Endothelial cell of umbilical vein (primary cell): ENCODE measurements at regions not wholly inside any gene's neighbourhood (a gene's known extent, or its start where the extent isn't known, plus 50 kb on each side); places are given as distances from the start of the nearest gene placed in this dataset.

Source experiments
- BruUV-seq: library from RNA; stranded (reverse); fragments of 400-500 nt; replicated peaks from 2 replicates; lab custom pipeline; 2021; lab: Mats Ljungman, UMichigan
- CTCF ChIA-PET: fragments of 300-600, 350-600 bp; sonication (Branson Sonifier 250); formaldehyde crosslinking; loops from one replicate; lab custom pipeline; 2021; ENCODE audit warnings: antibody characterized with exemption, inconsistent platforms; lab: Charles Lee
- POLR2A ChIA-PET: fragments of 300-600, 350-600 bp; sonication (Branson Sonifier 250); formaldehyde crosslinking; loops from one replicate; lab custom pipeline; 2021; ENCODE audit warnings: antibody characterized with exemption, inconsistent platforms; lab: Charles Lee
- DNase-seq: peaks from one replicate; pipeline ENCODE4 v3.0.0-alpha.2; 2011; ENCODE audit warnings: low read depth, low spot score
- FAIRE-seq: peaks from 2 replicates; lab custom pipeline; 2011; peaks lifted over from hg19 to GRCh38; lab: Jason Lieb, UNC
- H2AFZ ChIP-seq: 2 replicates; pipeline ENCODE4 v1.6.0; 2012; ENCODE audit warnings: low read depth, low read length, control low read depth, inconsistent platforms
- H3K27ac ChIP-seq: 2 replicates; pipeline ENCODE4 v1.5.1; 2011; ENCODE audit warnings: low read depth, mild to moderate bottlenecking, control low read depth, low read length, moderate library complexity; ENCODE audit not compliant: insufficient read depth
- H3K27me3 ChIP-seq, 2 experiments: 2 replicates each; pipeline versions ENCODE4 v1.6.0 to v1.6.1; 2011; ENCODE audit warnings: low read length in 2 of 2, mixed read lengths in 1 of 2; ENCODE audit not compliant: control insufficient read depth in 2 of 2, insufficient read depth in 2 of 2
- H3K36me3 ChIP-seq, 2 experiments: 2 replicates in 1 of 2; 3 replicates in 1 of 2; pipeline ENCODE4 v1.5.1; 2011; ENCODE audit warnings: low read length in 2 of 2, mild to moderate bottlenecking in 1 of 2, moderate library complexity in 1 of 2; ENCODE audit not compliant: control insufficient read depth in 2 of 2, insufficient read depth in 2 of 2; ENCODE audit errors: extremely low read depth in 1 of 2
- H3K4me1 ChIP-seq: 3 replicates; pipeline ENCODE4 v1.5.1; 2011; ENCODE audit warnings: mild to moderate bottlenecking, low read length; ENCODE audit not compliant: control insufficient read depth, insufficient read depth; ENCODE audit errors: extremely low read depth
- H3K4me2 ChIP-seq: 2 replicates; pipeline ENCODE4 v1.6.1; 2011; ENCODE audit warnings: low read length, control low read depth, mixed read lengths; ENCODE audit not compliant: insufficient read depth
- H3K4me3 ChIP-seq, 3 experiments: fragments of 200-600 bp in 1 of 3; sonication (generic), shearing (Covaris generic) in 1 of 3; replicated peaks in 1 of 3; 2 replicates each; pipeline ENCODE4 v1.5.1; 2011 to 2016; ENCODE audit warnings: control low read depth in 3 of 3, low read length in 3 of 3, mild to moderate bottlenecking in 2 of 3, inconsistent platforms in 1 of 3, low read depth in 1 of 3, moderate library complexity in 1 of 3; ENCODE audit not compliant: insufficient read depth in 1 of 3
- H3K79me2 ChIP-seq: 2 replicates; pipeline ENCODE4 v1.6.0; 2012; ENCODE audit warnings: low read length, inconsistent platforms; ENCODE audit not compliant: control insufficient read depth, insufficient read depth
- H3K9ac ChIP-seq: replicated peaks from 2 replicates; pipeline ENCODE3; 2011; ENCODE audit warnings: low read length, control low read depth; ENCODE audit not compliant: insufficient read depth; ENCODE audit errors: extremely low read depth
- H3K9me1 ChIP-seq: replicated peaks from 3 replicates; pipeline ENCODE4 v1.6.0; 2011; ENCODE audit warnings: mild to moderate bottlenecking, low read length; ENCODE audit not compliant: control insufficient read depth, insufficient read depth; ENCODE audit errors: extremely low read depth
- H3K9me3 ChIP-seq: replicated peaks from 2 replicates; pipeline ENCODE4 v1.5.1; 2012; ENCODE audit warnings: low read length, inconsistent platforms; ENCODE audit not compliant: control insufficient read depth, insufficient read depth
- H4K20me1 ChIP-seq: replicated peaks from 2 replicates; pipeline ENCODE3; 2011; ENCODE audit warnings: mild to moderate bottlenecking, low read length; ENCODE audit not compliant: control insufficient read depth, insufficient read depth; ENCODE audit errors: extremely low read depth
- EZH2 ChIP-seq: IDR thresholded peaks from 2 replicates; pipeline ENCODE4 v1.6.1; 2012; ENCODE audit warnings: borderline replicate concordance, low read depth, mild to moderate bottlenecking, moderate library complexity, low read length, inconsistent platforms; ENCODE audit not compliant: severe bottlenecking
- FOS ChIP-seq: IDR thresholded peaks from 2 replicates; pipeline ENCODE4 v1.6.1; 2011; ENCODE audit warnings: mild to moderate bottlenecking, low read length, moderate library complexity, borderline replicate concordance; ENCODE audit not compliant: insufficient read depth
- GATA2 ChIP-seq: IDR thresholded peaks from 2 replicates; pipeline ENCODE4 v1.7.0; 2011; ENCODE audit warnings: low read depth, mild to moderate bottlenecking, moderate library complexity, mixed read lengths, low read length; ENCODE audit not compliant: insufficient read length, insufficient read depth
- JUN ChIP-seq: IDR thresholded peaks from 2 replicates; pipeline ENCODE4 v1.6.1; 2011; ENCODE audit warnings: borderline replicate concordance, low read depth; ENCODE audit not compliant: insufficient read length, insufficient read depth
- MYC ChIP-seq: IDR thresholded peaks from one replicate; pipeline ENCODE4 v1.6.1; 2011; ENCODE audit warnings: mild to moderate bottlenecking, low read depth, low read length
- POLR2A ChIP-seq: IDR thresholded peaks from 2 replicates; pipeline ENCODE4 v1.6.1; 2012; ENCODE audit warnings: low read depth, mild to moderate bottlenecking, control low read depth, low read length
- POLR2AphosphoS5 ChIP-seq: IDR thresholded peaks from 2 replicates; pipeline ENCODE4 v1.6.1; 2012; ENCODE audit warnings: low read depth, mild to moderate bottlenecking, control low read depth, low read length, moderate library complexity; ENCODE audit not compliant: insufficient read depth
- dilution Hi-C: fragments of 300-500 bp; cut with MboI; formaldehyde crosslinking; loops from one replicate; pipeline ENCODE4 v1.15.0; 2019; ENCODE audit warnings: low sequenced_read_pairs; ENCODE audit not compliant: extremely low pct_ligation_motif_present
- intact Hi-C: fragments of 100-400 bp; cut with micrococcal nuclease; formaldehyde crosslinking; loops from one replicate; pipeline ENCODE4 v1.10.0; 2022
- TF ChIP-seq, protein P1 (sequence below): IDR thresholded peaks from 2 replicates; pipeline ENCODE4 v1.6.1; 2011; ENCODE audit not compliant: insufficient read depth, insufficient read length
- TF ChIP-seq, protein P2 (sequence below), 2 donors: IDR thresholded peaks; 1 replicate in 1 of 2; 2 replicates in 1 of 2; pipeline ENCODE4 v1.5.1; 2011; ENCODE audit warnings: low read length in 2 of 2, mild to moderate bottlenecking in 2 of 2, moderate library complexity in 2 of 2, control low read depth in 1 of 2, inconsistent platforms in 1 of 2, low read depth in 1 of 2; ENCODE audit not compliant: insufficient read depth in 1 of 2; ENCODE audit errors: extremely low read depth in 1 of 2

DNA sequence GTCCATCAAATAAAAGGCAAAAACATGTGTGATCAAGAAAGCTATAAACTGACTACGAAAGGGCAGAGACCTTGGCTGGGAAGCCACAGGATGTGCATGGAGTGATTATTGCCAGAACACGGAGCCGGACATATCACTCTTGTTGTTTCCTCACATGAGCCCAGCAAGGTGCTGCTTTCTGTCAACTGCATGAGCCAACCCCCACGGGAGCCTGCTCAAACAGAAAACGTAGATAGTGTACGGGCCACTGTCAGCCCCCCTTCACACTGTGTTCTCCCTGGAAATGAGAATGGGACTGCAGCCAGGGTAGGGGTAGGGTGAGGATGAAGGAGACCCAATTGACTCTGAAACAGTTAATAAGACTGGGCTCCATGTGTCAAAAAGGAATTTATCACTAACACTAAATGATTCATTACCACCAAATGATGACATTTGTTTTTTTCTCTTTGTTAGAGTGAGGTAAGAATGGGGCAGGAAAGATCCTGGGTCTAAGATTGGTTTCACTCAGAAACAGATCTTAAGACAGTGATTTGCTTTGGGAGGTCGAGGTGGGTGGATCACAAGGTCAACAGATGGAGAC, 235.8 kb downstream of the MREG start:
- no peaks in the 10 kb centered on the region for H3K9me3 ChIP-seq
- dilution Hi-C loops (no loop called here), intact Hi-C loops (no loop called here)
- H3K4me2 ChIP-seq = no peak overlapping the region
- peaks cover 18% of the 10 kb centered on the region for H3K79me2 ChIP-seq
- H3K4me3 ChIP-seq = no peak overlapping the region
- FAIRE-seq = no peak
- H2AFZ ChIP-seq = no peak overlapping the region
- no TSS peak for BruUV-seq
- TF ChIP-seq POLR2A (no peak), FOS (no peak), POLR2AphosphoS5 (no peak), EZH2 (no peak), JUN (no peak), GATA2 (no peak), MYC (no peak)
- TF ChIP-seq, protein P1, sequence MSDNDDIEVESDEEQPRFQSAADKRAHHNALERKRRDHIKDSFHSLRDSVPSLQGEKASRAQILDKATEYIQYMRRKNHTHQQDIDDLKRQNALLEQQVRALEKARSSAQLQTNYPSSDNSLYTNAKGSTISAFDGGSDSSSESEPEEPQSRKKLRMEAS = no peak
- TF ChIP-seq, protein P2, sequence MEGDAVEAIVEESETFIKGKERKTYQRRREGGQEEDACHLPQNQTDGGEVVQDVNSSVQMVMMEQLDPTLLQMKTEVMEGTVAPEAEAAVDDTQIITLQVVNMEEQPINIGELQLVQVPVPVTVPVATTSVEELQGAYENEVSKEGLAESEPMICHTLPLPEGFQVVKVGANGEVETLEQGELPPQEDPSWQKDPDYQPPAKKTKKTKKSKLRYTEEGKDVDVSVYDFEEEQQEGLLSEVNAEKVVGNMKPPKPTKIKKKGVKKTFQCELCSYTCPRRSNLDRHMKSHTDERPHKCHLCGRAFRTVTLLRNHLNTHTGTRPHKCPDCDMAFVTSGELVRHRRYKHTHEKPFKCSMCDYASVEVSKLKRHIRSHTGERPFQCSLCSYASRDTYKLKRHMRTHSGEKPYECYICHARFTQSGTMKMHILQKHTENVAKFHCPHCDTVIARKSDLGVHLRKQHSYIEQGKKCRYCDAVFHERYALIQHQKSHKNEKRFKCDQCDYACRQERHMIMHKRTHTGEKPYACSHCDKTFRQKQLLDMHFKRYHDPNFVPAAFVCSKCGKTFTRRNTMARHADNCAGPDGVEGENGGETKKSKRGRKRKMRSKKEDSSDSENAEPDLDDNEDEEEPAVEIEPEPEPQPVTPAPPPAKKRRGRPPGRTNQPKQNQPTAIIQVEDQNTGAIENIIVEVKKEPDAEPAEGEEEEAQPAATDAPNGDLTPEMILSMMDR (IDR thresholded peaks at IDR 0.05; ENCODE audit: extremely low read depth in 1 of 2, insufficient read depth in 1 of 2, low read depth in 1 of 2, low read length in 2 of 2) = no peak
- no peak overlapping the region for H3K27ac ChIP-seq
- no peaks in the 10 kb centered on the region for H4K20me1 ChIP-seq
- POLR2A ChIA-PET = no interaction called here
- CTCF ChIA-PET = interaction anchor here (0.7 to 1.4 kb wide), 5 partner anchors 8 to 120 kb away, joined by 3 to 5 read pairs (median 3); no protein-coding TSS in a partner anchor
- peaks cover 4 to 8% of the 10 kb centered on the region in 2 experiments for H3K36me3 ChIP-seq
- no peak for DNase-seq
- H3K4me1 ChIP-seq = peaks cover 18% of the 10 kb centered on the region
- no peaks in the 10 kb centered on the region for H3K9me1 ChIP-seq
- H3K27me3 ChIP-seq = no peaks in the 10 kb centered on the region
- no peak overlapping the region for H3K9ac ChIP-seq
